ENCODE measurements at regions not wholly inside any gene's neighbourhood (a gene's known extent, or its start where the extent isn't known, plus 50 kb on each side); places are given as distances from the start of the nearest gene placed in this dataset.

DNA sequence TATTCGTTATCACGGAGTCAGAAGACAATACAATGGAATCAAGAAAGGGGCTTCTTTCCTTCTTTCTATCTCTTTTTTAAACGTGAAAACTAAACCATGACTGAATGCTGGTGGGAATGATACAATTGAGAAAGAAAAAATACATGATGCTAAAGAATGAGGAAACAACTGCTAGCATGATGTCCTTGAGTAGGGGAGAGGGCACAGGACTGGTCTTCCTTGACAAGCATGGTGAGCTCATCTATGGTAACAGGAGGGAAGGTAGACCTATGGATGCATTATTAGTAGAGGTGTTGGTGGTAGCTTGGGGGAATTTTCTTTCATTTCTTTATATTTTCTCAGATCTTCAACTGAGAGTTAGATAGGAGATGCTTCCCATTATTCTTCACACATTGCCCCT, 88.9 kb upstream of the COL1A2 start:
- no peak for TF ChIP-seq EZH2 (IDR thresholded peaks at IDR 0.05; ENCODE audit: insufficient read depth, low read length)
- TF ChIP-seq CTCF (IDR thresholded peaks at IDR 0.05; ENCODE audit: insufficient read depth, low read depth, low read length): no peak

Measured in astrocyte (in vitro differentiated cells and primary cell).